SK-N-SH (cell line): ENCODE measurements at regions not wholly inside any gene's neighbourhood (a gene's known extent, or its start where the extent isn't known, plus 50 kb on each side); places are given as distances from the start of the nearest gene placed in this dataset.

Experiments
- CHD2 ChIP-seq: fragments of 150-350 bp; IDR thresholded peaks from 2 replicates; pipeline ENCODE4 v1.6.1; 2018; ENCODE audit warnings: low read length; ENCODE audit not compliant: partially characterized antibody
- JUND ChIP-seq: IDR thresholded peaks from 2 replicates; pipeline ENCODE4 v1.4.0; 2012
- MXI1 ChIP-seq: IDR thresholded peaks from 2 replicates; pipeline ENCODE4 v1.6.1; 2012; ENCODE audit warnings: mild to moderate bottlenecking, low read depth, low read length, improper control_type of control experiment
- RAD21 ChIP-seq: IDR thresholded peaks from 2 replicates; pipeline ENCODE4 v1.6.1; 2012; ENCODE audit warnings: mild to moderate bottlenecking, low read length
- SMC3 ChIP-seq: IDR thresholded peaks from 2 replicates; pipeline ENCODE4 v1.6.1; 2012; ENCODE audit warnings: low read depth, low read length, improper control_type of control experiment
- YY1 ChIP-seq: IDR thresholded peaks from 2 replicates; pipeline ENCODE4 v1.4.0; 2012; ENCODE audit warnings: low read depth, mild to moderate bottlenecking
- TF ChIP-seq, protein P1 (sequence below): IDR thresholded peaks from 2 replicates; pipeline ENCODE4 v1.4.0; 2012; ENCODE audit warnings: low read depth, borderline replicate concordance
- TF ChIP-seq, protein P2 (sequence below): IDR thresholded peaks from 2 replicates; pipeline ENCODE4 v1.4.0; 2012; ENCODE audit warnings: low read depth
- TF ChIP-seq, protein P3 (sequence below): IDR thresholded peaks from 2 replicates; pipeline ENCODE4 v1.6.1; 2012; ENCODE audit warnings: mild to moderate bottlenecking, low read depth, low read length, moderate library complexity
- TF ChIP-seq, protein P4 (sequence below): fragments of 200-600 bp; sonication (generic); IDR thresholded peaks from 2 replicates; pipeline ENCODE4 v1.6.1; 2017; ENCODE audit warnings: antibody characterized with exemption, mild to moderate bottlenecking, moderate library complexity
- TF ChIP-seq, protein P5 (sequence below): IDR thresholded peaks from 2 replicates; pipeline ENCODE4; 2012

DNA sequence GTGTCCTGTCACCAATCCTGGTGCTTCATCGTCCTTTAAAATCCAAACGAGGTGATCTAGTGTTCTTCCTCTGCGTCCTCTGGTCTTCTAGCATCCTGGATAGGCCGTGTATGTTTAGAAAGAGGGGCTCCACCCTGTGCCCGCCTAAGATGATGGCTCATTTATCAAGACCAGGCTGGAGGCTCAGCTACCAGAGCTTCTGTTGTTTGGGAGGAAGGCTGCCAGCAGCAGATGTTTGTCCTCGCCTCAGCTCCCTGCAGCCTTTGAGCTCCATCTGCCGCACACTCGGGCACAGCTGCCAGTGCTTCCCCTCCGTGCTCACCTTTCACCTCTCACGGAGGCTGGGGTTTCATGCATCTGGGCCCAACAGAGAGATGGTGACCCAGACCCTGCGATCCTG is 954.7 kb upstream of the RBFOX1 start:
- TF ChIP-seq, protein P1, sequence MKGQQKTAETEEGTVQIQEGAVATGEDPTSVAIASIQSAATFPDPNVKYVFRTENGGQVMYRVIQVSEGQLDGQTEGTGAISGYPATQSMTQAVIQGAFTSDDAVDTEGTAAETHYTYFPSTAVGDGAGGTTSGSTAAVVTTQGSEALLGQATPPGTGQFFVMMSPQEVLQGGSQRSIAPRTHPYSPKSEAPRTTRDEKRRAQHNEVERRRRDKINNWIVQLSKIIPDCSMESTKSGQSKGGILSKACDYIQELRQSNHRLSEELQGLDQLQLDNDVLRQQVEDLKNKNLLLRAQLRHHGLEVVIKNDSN, result no peak
- TF ChIP-seq, protein P2, sequence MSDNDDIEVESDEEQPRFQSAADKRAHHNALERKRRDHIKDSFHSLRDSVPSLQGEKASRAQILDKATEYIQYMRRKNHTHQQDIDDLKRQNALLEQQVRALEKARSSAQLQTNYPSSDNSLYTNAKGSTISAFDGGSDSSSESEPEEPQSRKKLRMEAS, result no peak
- TF ChIP-seq, protein P3, sequence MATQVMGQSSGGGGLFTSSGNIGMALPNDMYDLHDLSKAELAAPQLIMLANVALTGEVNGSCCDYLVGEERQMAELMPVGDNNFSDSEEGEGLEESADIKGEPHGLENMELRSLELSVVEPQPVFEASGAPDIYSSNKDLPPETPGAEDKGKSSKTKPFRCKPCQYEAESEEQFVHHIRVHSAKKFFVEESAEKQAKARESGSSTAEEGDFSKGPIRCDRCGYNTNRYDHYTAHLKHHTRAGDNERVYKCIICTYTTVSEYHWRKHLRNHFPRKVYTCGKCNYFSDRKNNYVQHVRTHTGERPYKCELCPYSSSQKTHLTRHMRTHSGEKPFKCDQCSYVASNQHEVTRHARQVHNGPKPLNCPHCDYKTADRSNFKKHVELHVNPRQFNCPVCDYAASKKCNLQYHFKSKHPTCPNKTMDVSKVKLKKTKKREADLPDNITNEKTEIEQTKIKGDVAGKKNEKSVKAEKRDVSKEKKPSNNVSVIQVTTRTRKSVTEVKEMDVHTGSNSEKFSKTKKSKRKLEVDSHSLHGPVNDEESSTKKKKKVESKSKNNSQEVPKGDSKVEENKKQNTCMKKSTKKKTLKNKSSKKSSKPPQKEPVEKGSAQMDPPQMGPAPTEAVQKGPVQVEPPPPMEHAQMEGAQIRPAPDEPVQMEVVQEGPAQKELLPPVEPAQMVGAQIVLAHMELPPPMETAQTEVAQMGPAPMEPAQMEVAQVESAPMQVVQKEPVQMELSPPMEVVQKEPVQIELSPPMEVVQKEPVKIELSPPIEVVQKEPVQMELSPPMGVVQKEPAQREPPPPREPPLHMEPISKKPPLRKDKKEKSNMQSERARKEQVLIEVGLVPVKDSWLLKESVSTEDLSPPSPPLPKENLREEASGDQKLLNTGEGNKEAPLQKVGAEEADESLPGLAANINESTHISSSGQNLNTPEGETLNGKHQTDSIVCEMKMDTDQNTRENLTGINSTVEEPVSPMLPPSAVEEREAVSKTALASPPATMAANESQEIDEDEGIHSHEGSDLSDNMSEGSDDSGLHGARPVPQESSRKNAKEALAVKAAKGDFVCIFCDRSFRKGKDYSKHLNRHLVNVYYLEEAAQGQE, result no peak
- no peak for TF ChIP-seq MXI1
- no peak for TF ChIP-seq JUND
- TF ChIP-seq, protein P4, sequence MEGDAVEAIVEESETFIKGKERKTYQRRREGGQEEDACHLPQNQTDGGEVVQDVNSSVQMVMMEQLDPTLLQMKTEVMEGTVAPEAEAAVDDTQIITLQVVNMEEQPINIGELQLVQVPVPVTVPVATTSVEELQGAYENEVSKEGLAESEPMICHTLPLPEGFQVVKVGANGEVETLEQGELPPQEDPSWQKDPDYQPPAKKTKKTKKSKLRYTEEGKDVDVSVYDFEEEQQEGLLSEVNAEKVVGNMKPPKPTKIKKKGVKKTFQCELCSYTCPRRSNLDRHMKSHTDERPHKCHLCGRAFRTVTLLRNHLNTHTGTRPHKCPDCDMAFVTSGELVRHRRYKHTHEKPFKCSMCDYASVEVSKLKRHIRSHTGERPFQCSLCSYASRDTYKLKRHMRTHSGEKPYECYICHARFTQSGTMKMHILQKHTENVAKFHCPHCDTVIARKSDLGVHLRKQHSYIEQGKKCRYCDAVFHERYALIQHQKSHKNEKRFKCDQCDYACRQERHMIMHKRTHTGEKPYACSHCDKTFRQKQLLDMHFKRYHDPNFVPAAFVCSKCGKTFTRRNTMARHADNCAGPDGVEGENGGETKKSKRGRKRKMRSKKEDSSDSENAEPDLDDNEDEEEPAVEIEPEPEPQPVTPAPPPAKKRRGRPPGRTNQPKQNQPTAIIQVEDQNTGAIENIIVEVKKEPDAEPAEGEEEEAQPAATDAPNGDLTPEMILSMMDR, result no peak
- TF ChIP-seq SMC3, result no peak
- TF ChIP-seq YY1, result no peak
- no peak for TF ChIP-seq RAD21
- TF ChIP-seq, protein P5, sequence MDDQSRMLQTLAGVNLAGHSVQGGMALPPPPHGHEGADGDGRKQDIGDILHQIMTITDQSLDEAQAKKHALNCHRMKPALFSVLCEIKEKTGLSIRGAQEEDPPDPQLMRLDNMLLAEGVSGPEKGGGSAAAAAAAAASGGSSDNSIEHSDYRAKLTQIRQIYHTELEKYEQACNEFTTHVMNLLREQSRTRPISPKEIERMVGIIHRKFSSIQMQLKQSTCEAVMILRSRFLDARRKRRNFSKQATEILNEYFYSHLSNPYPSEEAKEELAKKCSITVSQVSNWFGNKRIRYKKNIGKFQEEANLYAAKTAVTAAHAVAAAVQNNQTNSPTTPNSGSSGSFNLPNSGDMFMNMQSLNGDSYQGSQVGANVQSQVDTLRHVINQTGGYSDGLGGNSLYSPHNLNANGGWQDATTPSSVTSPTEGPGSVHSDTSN, result no peak
- TF ChIP-seq CHD2, result no peak
